ENCODE measurements at regions not wholly inside any gene's neighbourhood (a gene's known extent, or its start where the extent isn't known, plus 50 kb on each side); places are given as distances from the start of the nearest gene placed in this dataset.

- no peak for DNase-seq (ENCODE audit: low read depth)
- TF ChIP-seq CTCF (IDR thresholded peaks at IDR 0.05; ENCODE audit: insufficient read depth, low read depth, low read length) = no peak
- H3K4me3 ChIP-seq (ENCODE audit: low read depth, low read length) = no peak overlapping the region
Observed at GRCh38 chr3:28905798-28906197, 375.1 kb upstream of the RBMS3 start.

- no peak overlapping the region for H3K4me3 ChIP-seq (ENCODE audit: low read depth, low read length)
- no peak for TF ChIP-seq CTCF (IDR thresholded peaks at IDR 0.05; ENCODE audit: insufficient read depth, low read depth, low read length)
- no peak for DNase-seq (ENCODE audit: low read depth)
Observed at GRCh38 chr3:28906561-28907310, 374.1 kb upstream of the RBMS3 start.

DNA sequence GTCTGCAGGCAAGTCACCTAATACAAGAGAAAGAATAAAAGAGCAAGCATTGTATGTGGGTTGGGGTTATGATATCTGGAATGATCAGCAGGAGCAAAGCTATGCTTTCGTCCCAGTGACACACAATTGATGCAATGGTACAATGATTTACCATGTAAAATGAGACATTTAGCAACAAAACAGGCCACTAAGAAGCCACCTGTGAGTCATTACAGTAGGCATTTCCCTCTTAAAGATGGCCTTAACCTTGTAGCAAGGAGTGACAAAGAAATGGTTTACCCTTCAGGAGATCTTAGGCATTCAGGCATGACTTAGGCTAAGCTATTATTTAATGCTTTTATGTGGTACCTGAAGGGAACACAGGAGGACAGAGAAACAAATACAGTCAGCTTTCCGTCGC lies 373.3 kb upstream of the RBMS3 start:
- no peak for DNase-seq (ENCODE audit: low read depth)
- no peak overlapping the region for H3K4me3 ChIP-seq (ENCODE audit: low read depth, low read length)
- TF ChIP-seq CTCF (IDR thresholded peaks at IDR 0.05; ENCODE audit: insufficient read depth, low read depth, low read length) = no peak

GRCh38 chr3:28912120-28912885 lies 368.6 kb upstream of the RBMS3 start:
- no peak for TF ChIP-seq CTCF (IDR thresholded peaks at IDR 0.05; ENCODE audit: insufficient read depth, low read depth, low read length)
- DNase-seq (ENCODE audit: low read depth) = peak; percentile 32
- peak overlapping the region; percentile 21 for H3K4me3 ChIP-seq (ENCODE audit: low read depth, low read length)

- peak overlapping the region; percentile 44 for H3K4me3 ChIP-seq (ENCODE audit: low read depth, low read length)
- peak; percentile 16 for TF ChIP-seq CTCF (IDR thresholded peaks at IDR 0.05; ENCODE audit: insufficient read depth, low read depth, low read length)
- DNase-seq (ENCODE audit: low read depth) = peak; percentile 95
Observed at GRCh38 chr3:28915741-28916500, 364.9 kb upstream of the RBMS3 start.

DNA sequence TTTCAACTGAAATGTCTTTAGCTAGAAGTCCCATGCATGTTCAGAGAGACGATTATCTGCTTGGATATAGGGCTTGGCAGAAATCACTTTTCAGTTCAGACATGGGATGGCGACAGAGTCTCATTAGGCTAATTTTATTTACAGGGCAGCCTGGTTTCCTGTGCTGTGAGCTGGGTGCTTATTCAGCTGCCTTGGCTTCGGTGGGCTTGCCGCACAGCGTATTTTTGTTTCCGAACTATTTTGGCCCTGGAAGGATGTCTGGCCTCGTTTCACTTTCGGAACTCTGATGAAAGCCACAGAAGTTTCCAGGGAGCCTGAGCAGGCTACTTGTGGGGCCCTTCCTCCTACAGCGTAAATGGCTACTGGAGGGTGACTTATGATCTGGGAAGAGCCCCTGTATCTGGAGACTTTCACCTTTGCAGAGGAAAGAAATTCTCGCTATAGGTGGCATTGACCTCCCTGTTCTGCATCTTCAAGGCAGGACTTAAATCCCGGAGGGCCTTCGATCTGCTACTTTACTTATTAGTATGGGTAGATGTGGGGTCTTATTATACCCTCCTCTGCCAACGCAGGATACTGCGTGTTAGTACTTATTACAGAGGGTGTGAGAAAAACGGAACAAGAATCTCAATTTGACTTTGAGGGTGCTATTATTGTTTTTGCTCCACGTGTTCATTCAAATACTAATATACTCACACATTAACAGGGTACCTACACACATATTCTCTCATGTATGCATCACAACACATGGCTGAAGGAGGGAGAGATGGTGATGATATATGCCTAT lies 364.0 kb upstream of the RBMS3 start:
- DNase-seq (ENCODE audit: low read depth) = peak; percentile 77
- peak overlapping the region; percentile 44 for H3K4me3 ChIP-seq (ENCODE audit: low read depth, low read length)
- peak; percentile 52 for TF ChIP-seq CTCF (IDR thresholded peaks at IDR 0.05; ENCODE audit: insufficient read depth, low read depth, low read length)
